NCI-H774 (cell line): ENCODE measurements at regions not wholly inside any gene's neighbourhood (a gene's known extent, or its start where the extent isn't known, plus 50 kb on each side); places are given as distances from the start of the nearest gene placed in this dataset.

Experiments
- DNase-seq: peaks from one replicate; lab custom pipeline; 2025; lab: John Stamatoyannopoulos, UW

DNA sequence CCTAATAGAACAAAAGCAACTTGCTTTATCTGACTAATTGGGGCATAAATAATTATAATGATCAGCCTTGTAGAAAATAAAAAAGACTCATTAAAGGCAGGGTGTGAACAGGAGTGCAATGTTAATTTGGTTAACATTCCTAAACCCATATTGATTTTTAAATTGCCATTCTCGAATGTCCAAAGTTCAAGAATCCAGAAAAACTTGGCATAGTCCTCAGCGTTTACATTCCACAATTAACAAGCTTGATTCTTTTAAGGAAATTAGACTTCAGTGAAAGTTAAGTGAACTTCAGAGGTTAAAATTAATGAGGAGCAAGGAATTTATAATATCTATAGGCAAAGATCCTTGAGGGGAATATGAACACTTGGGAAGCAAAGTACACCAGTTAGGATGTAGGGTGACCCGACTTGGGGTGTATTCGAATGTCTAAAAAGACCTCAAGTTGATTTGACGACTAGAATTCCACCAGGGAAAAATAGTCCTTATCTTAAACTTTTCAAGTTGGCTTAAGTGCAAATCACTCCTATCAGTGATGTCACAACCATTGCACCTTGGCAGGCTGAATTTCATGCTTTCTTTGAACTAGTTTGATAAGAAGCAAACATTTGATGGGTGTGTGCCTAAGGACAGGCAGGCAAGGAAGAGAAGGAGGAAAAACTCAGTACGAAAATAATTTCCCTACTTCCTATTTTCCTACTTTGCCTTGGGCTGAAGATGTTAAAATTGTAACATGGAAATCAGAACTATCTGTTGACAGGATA, 830.4 kb upstream of the COBL start:
- DNase-seq = no peak

DNA sequence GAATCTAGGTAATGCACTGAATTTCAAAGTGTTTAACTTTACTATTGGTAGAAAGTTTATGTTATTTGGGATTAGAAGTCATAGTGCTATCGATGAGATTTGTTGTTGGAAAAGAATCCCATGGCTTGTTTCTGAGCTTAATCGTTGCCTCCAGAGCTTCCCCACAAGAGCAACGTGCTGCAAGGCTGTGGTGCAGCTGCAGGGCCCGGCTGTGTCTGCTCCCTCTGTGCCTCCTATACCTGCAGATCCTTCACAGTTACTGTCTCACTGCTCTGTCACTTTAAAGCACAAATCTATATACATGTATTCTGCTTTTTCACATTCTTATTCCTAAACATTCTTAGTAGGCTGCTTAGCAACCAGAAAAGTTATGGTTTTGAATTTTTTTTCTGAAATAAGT, 826.6 kb upstream of the COBL start:
- no peak for DNase-seq

DNA sequence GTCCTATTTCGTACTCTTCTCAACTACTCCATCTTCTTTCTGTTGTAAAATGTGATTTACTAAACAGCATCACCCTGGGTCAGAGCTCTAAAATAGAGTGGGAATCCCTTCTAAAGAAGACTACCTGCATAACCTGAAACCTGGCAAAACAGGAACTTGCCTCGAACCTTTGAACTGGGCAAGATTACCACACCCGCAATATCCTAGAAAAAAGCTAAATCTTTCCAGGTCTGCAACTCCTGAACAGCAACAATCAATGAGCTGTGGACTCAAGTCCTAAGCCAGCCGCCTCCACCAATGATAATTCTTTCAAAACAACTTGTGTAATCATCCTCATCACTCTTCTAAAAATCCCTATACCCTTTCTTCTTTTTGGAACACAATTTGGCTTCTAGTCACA, 824.2 kb upstream of the COBL start:
- DNase-seq = no peak

DNA sequence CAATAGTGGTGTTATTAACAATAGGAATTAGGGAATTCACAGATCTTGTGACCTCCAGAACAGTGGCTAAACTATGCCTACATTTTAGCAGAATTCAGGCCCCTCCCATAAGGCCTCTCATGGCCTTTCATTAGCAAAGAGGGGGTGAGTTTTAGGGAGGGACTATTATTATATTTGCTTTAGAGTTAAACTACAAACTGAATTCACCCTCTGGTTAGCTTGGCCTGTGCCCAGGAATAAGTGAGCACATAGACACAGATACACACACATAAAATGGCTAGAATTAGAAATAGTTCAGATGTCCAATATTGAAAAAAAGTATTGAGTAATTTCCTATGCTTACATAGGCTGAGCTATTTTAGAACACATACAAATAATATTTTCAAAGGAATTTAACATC, 818.8 kb upstream of the COBL start:
- DNase-seq = no peak

DNA sequence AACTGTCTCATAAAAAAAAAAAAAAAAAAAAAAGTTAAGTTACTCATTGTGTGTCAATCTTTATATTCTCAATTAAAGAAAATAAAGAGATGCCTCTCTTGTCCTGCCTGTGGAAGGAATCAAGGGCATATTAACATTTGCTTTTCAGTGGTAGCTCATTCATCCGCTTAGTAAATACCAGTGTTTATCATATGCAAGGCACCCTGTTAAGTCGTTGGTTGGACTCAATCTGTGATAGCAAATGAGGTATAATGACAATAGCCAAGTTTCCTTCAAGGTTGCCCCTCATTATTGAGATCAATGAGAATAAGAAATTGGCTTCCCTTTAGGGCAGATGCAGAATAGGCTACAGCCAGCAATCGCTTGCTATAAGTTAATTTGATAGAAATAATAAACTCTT, 812.7 kb upstream of the COBL start:
- DNase-seq = no peak

DNA sequence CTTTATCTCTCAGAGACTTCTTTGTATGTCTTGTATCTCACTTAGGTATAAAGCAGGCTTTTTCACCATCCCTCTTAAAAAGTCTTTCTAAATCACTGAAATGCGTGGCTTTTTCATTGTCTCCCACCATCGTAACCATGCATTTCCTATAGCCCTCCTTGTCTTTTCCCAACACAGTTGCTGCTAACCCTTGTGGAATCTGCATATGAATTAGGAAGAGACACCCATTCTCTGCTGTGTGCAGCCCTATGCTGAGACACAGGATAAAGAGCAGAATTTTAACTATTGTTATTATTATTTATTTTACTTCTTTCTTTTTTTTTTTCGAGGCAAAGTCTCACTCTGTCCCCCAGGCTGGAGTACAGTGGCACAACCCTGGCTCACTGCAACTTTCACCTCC, 804.3 kb upstream of the COBL start:
- no peak for DNase-seq

DNA sequence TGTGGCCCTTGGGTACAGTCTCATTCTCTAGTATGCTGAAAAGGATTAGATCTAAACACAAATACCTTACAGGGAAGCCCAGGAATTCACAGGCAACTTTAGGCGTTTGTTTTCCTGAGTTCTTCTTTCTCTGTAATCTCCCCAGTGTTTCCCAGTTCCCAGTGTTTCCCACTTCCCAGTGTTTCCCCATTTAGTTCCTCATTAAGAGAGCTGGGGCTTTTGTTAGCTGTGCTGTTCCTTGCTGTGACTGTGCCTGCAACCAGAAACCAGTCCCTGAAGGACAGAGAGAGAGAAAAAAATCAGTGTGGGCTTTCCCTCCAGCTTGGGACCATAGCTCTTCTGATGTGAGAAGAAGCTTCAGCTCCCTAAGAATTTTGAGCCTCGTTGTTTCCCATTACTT, 802.9 kb upstream of the COBL start:
- no peak for DNase-seq

DNA sequence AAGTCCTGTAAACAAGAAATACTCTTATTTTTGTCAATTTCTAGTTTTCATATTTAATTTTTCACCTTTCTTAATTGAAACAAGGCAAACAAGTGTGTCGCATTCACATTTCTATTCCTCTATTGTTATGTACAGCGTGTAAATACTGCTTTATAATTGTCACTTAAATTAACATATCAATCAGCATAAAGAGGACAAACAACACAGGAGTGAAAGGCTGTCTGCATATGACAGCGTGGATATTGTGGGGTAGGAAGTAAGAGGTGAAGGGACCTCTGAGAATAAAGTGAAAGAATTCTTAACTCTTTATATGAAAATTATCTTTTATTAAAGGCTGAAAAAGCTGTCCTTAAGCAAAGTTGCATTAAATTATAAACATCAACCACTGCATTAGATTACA, 797.9 kb upstream of the COBL start:
- DNase-seq = no peak

DNA sequence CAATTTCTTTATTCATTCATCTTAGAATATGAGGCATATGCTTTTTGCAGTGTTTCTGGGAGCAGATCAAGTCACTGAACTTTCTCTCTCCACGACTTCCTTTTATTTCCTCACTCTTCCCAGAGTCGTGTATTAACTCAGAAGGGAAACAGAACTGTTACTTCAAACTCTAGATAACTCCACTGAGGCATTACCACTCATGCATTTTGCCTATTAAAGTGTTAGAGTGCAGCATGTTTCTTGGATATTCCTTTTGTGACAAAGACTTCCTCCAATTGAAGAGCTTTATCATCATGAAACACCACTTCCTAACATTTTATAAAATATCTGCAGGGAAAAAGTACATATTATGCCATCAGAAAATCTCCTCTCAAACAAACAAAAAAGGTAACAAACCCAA, 797.4 kb upstream of the COBL start:
- DNase-seq = no peak

DNA sequence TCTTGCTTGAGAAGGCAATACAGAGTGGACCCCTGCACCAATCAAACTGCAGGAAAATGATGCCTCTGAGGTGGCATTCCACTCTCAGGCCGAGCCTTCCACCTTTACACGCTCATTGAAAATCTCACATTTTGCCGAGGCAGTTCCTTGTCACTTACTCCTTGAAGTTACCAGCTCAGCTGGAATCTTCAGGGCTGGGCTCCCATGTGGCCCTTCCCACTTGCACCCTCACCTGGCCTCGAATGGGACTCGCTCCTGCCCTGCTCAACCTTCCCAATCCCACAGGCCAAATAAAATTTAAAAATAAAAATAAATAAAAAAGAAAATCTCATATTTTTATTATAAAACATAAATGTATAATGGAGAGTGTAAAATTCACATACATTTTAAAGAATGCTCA, 790.7 kb upstream of the COBL start:
- no peak for DNase-seq

DNA sequence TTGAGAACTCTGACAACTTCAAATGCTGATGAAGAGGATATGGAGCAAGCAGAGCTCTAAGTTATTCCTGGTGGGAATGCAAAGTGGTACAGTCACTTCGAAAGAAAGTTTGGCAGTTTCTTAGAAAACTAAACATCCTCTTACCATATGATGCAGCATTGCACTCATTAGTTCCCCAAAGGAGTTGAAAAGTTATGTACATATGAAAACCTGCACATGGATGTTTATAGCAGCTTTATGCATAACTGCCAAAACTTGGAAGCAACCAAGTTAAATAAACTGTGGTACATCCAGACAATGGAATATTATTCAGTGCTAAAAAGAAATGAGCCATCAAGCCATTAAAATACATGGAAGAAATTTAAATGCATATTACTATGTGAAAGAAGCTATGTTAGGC, 779.3 kb upstream of the COBL start:
- no peak for DNase-seq

DNA sequence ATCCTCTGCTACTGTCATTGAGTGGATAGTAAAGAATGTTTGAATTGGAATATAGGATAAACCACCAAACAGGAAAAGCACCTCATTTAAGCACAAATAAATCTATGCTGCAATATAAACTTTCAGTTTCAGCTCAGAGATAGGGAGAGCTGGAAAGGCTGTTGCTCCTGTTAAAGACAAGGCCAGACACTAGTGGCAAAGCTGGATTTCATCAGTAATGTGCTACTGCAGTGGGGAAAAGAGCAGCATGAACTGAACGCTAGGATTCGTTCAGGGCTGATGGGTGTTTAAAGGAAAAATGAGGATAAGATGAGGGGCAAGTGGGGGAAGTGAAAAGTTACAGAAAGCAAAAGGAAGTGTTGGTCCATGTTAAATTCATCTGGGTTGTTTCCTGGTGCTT, 775.4 kb upstream of the COBL start:
- DNase-seq = no peak

DNA sequence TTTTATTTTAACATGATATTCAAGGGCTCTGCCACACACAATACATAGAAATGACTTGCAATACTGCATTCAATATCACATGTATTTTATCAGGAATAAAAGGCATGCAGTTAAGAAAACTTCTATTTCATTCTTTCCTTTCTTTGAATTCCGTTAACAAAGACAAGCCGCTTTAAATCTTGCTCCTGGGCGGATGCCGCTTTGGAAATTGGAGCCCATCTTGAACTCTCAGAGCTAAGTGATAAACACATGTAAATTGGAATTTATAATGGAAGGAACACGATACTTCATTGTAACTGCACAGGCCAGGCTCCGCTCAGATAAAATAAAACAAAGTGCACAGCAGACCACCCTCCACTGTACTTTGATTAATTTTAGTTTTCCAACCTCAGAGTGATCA, 774.5 kb upstream of the COBL start:
- no peak for DNase-seq

DNA sequence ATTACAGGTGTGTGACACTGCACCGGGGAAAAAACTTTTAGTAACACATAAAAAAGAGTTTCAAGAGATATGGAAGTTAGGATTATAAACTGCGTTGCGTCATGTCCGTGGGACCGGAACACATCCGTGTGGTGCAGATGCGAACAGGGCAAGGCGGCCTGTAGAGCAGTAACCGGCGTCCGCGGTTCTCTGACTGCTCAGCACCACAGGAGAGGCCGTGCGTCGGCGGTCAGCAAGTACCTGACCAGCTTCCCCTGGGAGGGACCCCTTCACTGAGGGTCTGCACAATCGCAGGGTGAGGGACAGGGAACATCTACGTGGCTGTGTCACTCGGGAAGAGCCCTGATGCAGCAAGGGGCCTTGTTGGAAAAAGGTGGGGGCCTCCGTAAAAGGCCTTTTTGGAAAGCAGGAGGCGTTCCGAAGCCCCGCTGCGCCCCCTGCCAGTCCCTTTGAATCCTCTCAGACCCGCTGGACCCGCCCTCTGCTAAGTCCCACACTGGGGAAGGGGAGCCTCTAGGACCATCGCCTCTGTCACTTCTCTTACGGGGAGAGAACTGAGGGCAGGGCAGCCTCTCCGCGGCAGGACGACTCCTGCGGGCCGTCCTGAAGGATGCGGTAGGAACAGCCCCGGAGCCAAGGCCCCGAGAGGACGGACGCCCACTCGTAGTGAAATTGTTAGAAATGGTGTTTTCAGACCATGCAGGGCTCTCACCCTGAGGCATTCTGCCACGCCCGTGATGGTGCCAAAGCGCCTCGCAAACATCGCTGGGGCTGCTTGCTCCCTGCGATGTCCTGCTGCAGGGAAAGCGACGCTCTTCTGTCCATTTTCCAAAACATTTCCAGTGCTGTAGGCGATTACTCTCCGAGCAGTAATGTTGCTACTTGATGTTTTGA, 771.6 kb upstream of the COBL start:
- no peak for DNase-seq

DNA sequence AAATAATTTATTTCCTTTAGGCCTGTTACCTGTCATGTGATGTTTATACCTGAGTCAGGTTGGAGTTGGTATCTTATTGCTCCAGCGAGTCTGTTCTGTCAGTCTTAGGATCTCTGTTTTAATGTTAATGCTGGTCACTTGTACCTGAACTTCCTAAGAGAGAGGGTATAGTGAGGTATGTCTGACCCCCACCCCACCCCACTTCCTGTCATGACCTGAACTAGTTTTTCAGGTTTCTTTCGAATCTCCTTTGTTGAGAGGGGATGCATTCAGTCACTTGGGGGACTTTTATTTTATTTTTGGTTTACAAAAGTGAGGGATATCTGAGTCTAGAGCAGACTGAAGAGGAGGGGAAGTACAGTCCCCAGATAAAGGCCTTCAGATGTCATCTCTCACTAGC, 769.0 kb upstream of the COBL start:
- DNase-seq = no peak

DNA sequence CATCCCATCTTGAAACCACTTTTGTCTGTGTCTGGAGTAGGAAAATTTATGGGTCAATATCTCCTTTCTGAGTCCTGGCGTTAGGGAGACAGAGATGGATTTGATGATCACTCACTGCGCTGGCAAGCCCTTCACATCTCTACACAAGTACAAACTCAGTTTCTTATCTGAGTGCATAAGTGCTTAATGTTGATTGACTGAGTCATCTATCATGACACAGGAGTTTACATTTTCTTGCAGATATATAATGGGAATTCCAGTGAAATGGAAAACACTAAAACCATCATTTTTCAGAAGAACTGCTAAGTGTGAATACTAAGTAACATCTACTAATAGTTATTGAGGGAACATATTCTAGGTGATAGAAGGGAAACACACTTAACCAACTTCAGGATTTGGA, 763.9 kb upstream of the COBL start:
- DNase-seq = no peak

DNA sequence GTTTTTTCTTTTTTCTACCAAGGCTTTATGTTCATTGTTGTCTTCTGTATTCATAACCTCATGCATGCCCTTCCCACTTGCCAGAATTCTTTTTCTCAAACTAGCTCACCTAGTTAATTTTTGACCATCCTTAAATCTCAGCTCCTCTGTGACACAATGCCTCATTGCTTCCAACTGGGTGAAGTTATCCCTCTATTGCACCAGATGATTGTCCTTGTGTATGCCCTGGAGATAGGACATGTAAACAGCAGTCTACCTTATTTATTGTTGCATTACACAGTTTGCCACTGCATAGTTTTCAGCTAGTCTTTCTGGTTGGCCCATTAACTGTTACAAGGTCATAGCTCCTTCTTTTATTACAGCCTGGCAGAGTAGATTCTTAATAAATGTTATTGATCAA, 763.1 kb upstream of the COBL start:
- DNase-seq = no peak

DNA sequence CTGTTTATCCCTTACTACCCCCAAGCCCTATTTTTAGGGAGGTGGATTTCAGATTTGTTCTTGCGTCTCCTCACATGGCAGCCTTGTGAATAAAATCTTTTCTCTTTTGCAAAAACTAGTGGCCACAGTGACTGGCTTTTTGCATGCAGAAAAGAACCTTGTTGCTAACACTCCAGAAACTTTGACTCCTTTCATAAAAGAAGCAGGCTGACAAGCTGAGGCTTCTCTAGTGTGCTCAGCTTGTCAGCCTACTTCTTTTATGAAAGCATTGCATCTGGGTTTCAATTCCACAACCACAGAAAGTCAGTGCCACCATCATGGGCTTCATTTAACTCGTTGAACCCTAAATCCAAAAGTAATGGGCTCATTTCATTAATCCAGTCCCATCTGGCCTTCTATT, 761.0 kb upstream of the COBL start:
- DNase-seq = no peak

DNA sequence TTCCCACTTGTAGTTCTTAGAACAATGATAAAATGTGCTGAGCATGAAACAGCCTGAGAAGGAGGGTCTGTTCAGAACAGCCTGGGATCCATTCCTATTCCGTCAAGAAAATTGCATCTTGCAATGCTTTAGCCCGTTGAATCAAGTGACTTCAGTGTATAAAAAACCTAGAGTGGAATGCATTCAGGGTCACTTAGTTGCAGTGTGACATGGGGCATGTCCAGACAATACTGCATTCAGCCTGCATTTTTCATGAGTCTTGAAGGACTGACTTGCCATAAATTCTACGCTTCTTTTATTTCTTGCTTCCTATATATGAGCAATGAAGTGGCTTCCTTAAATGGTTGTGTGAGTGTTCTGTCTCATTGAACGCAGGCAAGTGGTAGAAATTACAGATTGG, 758.3 kb upstream of the COBL start:
- no peak for DNase-seq

DNA sequence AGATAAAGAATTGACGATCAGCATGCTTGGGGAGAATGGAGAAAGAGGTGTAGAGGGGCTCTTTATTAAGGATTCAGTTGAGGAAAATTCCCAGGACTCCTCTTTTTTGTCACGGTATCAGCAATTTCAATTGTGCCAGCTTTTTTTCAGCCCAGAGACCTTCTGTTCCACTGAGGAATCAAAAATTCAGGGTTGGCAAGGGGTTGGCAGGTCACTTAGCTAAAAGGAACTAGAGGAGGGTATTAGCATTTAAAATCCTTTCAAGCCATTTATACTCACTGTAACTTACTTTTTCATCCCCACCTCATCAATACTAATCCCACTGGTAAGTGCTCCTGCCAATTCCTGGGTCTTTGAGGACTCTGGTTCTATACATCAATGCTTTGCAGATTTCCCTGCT, 757.5 kb upstream of the COBL start:
- no peak for DNase-seq

DNA sequence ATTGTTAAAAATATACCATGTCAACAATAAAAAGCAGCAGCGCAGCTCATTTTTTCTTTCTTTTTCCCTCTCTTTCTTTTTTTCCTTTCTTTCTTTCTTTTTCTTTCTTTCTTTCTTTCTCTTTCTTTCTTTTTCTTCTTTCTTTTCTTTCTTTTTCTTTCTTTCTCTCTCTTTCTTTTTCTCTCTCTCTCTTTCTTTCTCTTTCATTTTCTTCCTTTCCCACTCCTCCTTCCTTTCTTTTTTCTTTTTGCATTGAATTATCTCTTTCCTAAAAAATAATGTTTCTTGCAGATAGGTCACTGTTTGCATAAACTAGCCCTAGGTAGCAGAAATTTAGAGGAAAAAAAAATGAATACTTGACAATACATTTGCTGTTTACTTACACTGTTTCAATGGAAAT, 755.1 kb upstream of the COBL start:
- no peak for DNase-seq

DNA sequence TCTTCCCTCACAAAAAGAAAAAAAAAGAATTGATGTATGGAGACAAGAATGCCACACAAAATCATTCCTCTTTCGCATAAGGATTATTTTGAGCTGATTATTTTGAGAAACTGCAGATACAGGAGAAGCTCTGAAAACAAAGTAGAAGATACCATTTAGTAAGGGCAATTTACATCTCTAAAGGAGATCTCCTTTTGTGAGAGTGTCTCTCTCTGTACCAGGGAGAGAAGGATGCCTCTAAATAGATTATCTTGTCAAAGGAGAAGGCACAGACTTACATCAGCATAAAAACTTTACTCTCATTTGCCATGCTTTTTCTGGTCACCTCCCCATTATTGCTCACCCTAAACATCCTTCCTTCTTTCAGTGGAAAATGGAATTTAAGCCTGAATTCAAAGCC, 747.9 kb upstream of the COBL start:
- DNase-seq = no peak

DNA sequence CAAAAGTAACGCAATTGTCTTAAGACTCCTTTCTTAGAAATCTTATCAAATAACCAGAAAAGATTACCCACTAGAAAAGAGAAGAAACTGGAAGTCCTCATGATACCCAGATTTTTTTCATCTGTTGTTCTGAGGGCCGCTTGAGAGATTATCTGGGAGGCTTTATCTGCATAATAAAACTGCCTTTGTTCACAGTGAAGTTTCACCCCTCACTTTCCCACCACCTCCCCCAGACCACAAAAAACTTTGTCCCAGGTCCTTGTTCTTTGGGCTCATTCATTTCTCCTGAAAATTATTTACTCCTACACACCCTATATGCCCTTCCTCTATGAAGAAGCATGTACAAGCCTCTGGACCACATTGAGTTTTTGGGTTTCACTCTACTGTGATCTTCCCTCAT, 745.1 kb upstream of the COBL start:
- no peak for DNase-seq

DNA sequence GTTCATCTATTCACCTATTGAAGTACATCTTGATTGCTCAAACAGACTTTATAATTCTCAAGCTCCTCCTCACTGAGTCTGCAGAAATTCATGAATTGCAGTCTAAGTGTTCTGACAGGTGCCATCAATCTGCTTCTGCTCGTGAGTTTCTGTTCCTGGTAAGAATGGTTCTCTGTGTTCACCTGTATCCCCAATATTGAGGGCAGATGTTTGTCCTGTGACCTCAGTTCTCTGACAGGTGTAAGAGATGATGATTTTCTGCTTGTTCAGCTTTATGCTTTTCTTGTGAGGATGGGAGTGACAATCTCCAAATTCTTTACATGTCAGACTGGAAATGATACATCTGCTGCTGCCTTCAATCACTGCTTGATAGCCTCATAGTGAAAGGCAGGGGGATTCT, 736.9 kb upstream of the COBL start:
- no peak for DNase-seq
